Astrocyte of the spinal cord (primary cell): ENCODE measurements at regions not wholly inside any gene's neighbourhood (a gene's known extent, or its start where the extent isn't known, plus 50 kb on each side); places are given as distances from the start of the nearest gene placed in this dataset.

Experiments used
- DNase-seq: peaks from one replicate; pipeline ENCODE4 v3.0.0; 2011; ENCODE audit warnings: low read depth, low spot score
- H3K4me3 ChIP-seq: 2 replicates; pipeline ENCODE4 v1.5.1; 2011; ENCODE audit warnings: low read depth, mild to moderate bottlenecking, low read length, moderate library complexity
- CTCF ChIP-seq: IDR thresholded peaks from 2 replicates; pipeline ENCODE4 v1.5.1; 2012; ENCODE audit warnings: low read depth, mild to moderate bottlenecking, low read length, inconsistent platforms
- in situ Hi-C: cut with HindIII; loops from 2 replicates; pipeline ENCODE4 v1.10.0; 2017; ENCODE audit warnings: low sequenced_read_pairs

GRCh38 chr5:176740702-176741496 lies 69.5 kb upstream of the UNC5A start:
- DNase-seq: no peak
- in situ Hi-C loops: no loop called here
- no peak overlapping the region for H3K4me3 ChIP-seq
- TF ChIP-seq CTCF: no peak

- no peak overlapping the region for H3K4me3 ChIP-seq
- TF ChIP-seq CTCF: no peak
- DNase-seq: no peak
- in situ Hi-C loops: no loop called here
Measured at GRCh38 chr5:176741561-176742211, 68.7 kb upstream of the UNC5A start.

GRCh38 chr5:176742246-176743105 lies 67.9 kb upstream of the UNC5A start:
- no peak overlapping the region for H3K4me3 ChIP-seq
- no peak for TF ChIP-seq CTCF
- no peak for DNase-seq
- in situ Hi-C loops: no loop called here

- TF ChIP-seq CTCF: no peak
- no peak for DNase-seq
- in situ Hi-C loops: no loop called here
- H3K4me3 ChIP-seq: no peak overlapping the region
Measured at GRCh38 chr5:176743136-176743861, 67.1 kb upstream of the UNC5A start.

- DNase-seq: no peak
- in situ Hi-C loops: no loop called here
- no peak for TF ChIP-seq CTCF
Measured at GRCh38 chr5:176743868-176744583, 66.3 kb upstream of the UNC5A start.

More at GRCh38 chr5:176743868-176744583, 66.3 kb upstream of the UNC5A start:
- no peak overlapping the region for H3K4me3 ChIP-seq
